ENCODE measurements at regions not wholly inside any gene's neighbourhood (a gene's known extent, or its start where the extent isn't known, plus 50 kb on each side); places are given as distances from the start of the nearest gene placed in this dataset.

- DNase-seq (ENCODE audit: low read depth in 2 of 2) = no peak
Measured at GRCh38 chr2:147197754-147198483, 646.9 kb upstream of the ACVR2A start.

GRCh38 chr2:147182260-147182659 is 662.6 kb upstream of the ACVR2A start:
- no peak for DNase-seq (ENCODE audit: low read depth in 2 of 2)
- Histone ChIP-seq H3K4me3 (replicated peaks in 1 of 4; ENCODE audit: control extremely low read depth in 1 of 4, insufficient read depth in 1 of 4, low read depth in 3 of 4, low read length in 4 of 4) (no peak overlapping the region), H4K20me1 (ENCODE audit: control insufficient read depth, extremely low read depth, insufficient read depth, low read length) (no peaks in the 10 kb centered on the region), H3K9me3 (ENCODE audit: control insufficient read depth, insufficient read depth, low read depth, low read length) (no peaks in the 10 kb centered on the region), H3K79me2 (ENCODE audit: control insufficient read depth, insufficient read depth, low read length) (no peaks in the 10 kb centered on the region), H3K9ac (ENCODE audit: insufficient read depth, low read length) (no peak overlapping the region), H2AFZ (ENCODE audit: low read length) (no peak overlapping the region), H3K27me3 (ENCODE audit: control insufficient read depth, insufficient read depth, low read length) (no peaks in the 10 kb centered on the region), H3K4me1 (ENCODE audit: control insufficient read depth, extremely low read depth, insufficient read depth, low read length) (no peaks in the 10 kb centered on the region), H3K36me3 (ENCODE audit: control insufficient read depth, insufficient read depth, low read length) (no peaks in the 10 kb centered on the region), H3K27ac (ENCODE audit: insufficient read depth, low read length) (no peak overlapping the region), H3K4me2 (ENCODE audit: extremely low read depth, insufficient read depth, low read length) (no peak overlapping the region)
- no peak for TF ChIP-seq EZH2 (IDR thresholded peaks at IDR 0.05; ENCODE audit: low read length, missing control alignments)
- TF ChIP-seq CTCF (conservative IDR thresholded peaks at IDR 0.05 in 1 of 2, IDR thresholded peaks at IDR 0.05 in 1 of 2; ENCODE audit: low read depth in 1 of 2, low read length in 2 of 2) = no peak

More at GRCh38 chr2:147197754-147198483, 646.9 kb upstream of the ACVR2A start:
- TF ChIP-seq EZH2 (IDR thresholded peaks at IDR 0.05; ENCODE audit: low read length, missing control alignments) (no peak), CTCF (conservative IDR thresholded peaks at IDR 0.05 in 1 of 2, IDR thresholded peaks at IDR 0.05 in 1 of 2; ENCODE audit: low read depth in 1 of 2, low read length in 2 of 2) (no peak)
- Histone ChIP-seq H4K20me1 (ENCODE audit: control insufficient read depth, extremely low read depth, insufficient read depth, low read length) (no peaks in the 10 kb centered on the region), H3K4me3 (replicated peaks in 1 of 4; ENCODE audit: control extremely low read depth in 1 of 4, insufficient read depth in 1 of 4, low read depth in 3 of 4, low read length in 4 of 4) (no peak overlapping the region), H3K27ac (ENCODE audit: insufficient read depth, low read length) (no peak overlapping the region), H3K27me3 (ENCODE audit: control insufficient read depth, insufficient read depth, low read length) (no peaks in the 10 kb centered on the region), H3K4me2 (ENCODE audit: extremely low read depth, insufficient read depth, low read length) (no peak overlapping the region), H3K9me3 (ENCODE audit: control insufficient read depth, insufficient read depth, low read depth, low read length) (no peaks in the 10 kb centered on the region), H3K36me3 (ENCODE audit: control insufficient read depth, insufficient read depth, low read length) (no peaks in the 10 kb centered on the region), H3K79me2 (ENCODE audit: control insufficient read depth, insufficient read depth, low read length) (no peaks in the 10 kb centered on the region), H2AFZ (ENCODE audit: low read length) (no peak overlapping the region), H3K4me1 (ENCODE audit: control insufficient read depth, extremely low read depth, insufficient read depth, low read length) (no peaks in the 10 kb centered on the region), H3K9ac (ENCODE audit: insufficient read depth, low read length) (no peak overlapping the region)

DNA sequence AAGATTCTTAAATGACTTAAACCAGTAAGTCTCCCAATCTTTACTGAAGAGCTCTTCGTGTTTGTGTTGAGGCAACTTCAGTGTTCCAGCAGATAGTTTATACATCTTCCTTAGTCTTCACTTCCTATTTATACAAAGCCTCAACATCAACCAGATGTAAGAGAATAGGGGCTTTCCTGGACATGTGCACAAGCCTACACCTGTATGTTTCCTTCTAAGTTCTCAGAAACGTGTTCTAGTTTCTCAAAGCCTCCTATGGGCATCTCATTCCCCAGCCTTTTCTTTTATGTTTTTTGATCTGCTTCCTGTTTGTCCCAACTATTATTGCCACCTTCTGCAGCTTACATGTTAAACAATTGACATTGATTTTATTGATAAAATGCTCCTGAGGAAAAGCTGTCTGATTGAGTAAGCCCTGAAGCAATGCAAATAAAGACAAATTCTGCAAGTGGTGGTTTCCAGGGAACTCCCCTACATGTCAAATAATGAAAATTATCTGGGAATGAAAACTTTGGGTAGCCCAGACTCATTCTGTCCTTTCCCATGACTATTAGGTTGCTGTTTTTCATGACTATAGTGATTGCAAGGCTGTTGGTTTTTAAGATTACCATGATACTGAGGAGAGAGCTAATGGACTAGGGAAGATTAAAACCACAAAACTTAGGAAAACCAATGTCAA is 663.3 kb upstream of the ACVR2A start:
- H3K4me3 ChIP-seq (replicated peaks in 1 of 4; ENCODE audit: control extremely low read depth in 1 of 4, insufficient read depth in 1 of 4, low read depth in 3 of 4, low read length in 4 of 4) = no peak overlapping the region
- no peaks in the 10 kb centered on the region for H3K4me1 ChIP-seq (ENCODE audit: control insufficient read depth, extremely low read depth, insufficient read depth, low read length)
- no peak for DNase-seq (ENCODE audit: low read depth in 2 of 2)
- H3K27ac ChIP-seq (ENCODE audit: insufficient read depth, low read length) = no peak overlapping the region
- H3K36me3 ChIP-seq (ENCODE audit: control insufficient read depth, insufficient read depth, low read length) = no peaks in the 10 kb centered on the region
- no peaks in the 10 kb centered on the region for H3K27me3 ChIP-seq (ENCODE audit: control insufficient read depth, insufficient read depth, low read length)
- TF ChIP-seq CTCF (conservative IDR thresholded peaks at IDR 0.05 in 1 of 2, IDR thresholded peaks at IDR 0.05 in 1 of 2; ENCODE audit: low read depth in 1 of 2, low read length in 2 of 2) = no peak
- TF ChIP-seq EZH2 (IDR thresholded peaks at IDR 0.05; ENCODE audit: low read length, missing control alignments) = no peak
- H3K79me2 ChIP-seq (ENCODE audit: control insufficient read depth, insufficient read depth, low read length) = no peaks in the 10 kb centered on the region
- H3K4me2 ChIP-seq (ENCODE audit: extremely low read depth, insufficient read depth, low read length) = no peak overlapping the region
- no peak overlapping the region for H3K9ac ChIP-seq (ENCODE audit: insufficient read depth, low read length)
- H4K20me1 ChIP-seq (ENCODE audit: control insufficient read depth, extremely low read depth, insufficient read depth, low read length) = no peaks in the 10 kb centered on the region
- no peaks in the 10 kb centered on the region for H3K9me3 ChIP-seq (ENCODE audit: control insufficient read depth, insufficient read depth, low read depth, low read length)
- no peak overlapping the region for H2AFZ ChIP-seq (ENCODE audit: low read length)

Data from fibroblast of lung (primary cell).